Stimulated activated naive B cell treated with anti-CD40 and anti-IgM and Interleukin-4, amounts not matched to agents 10 μg/mL and 1 μg/mL and 100 μg/mL, for 72 hours (primary cell): ENCODE measurements at regions not wholly inside any gene's neighbourhood (a gene's known extent, or its start where the extent isn't known, plus 50 kb on each side); places are given as distances from the start of the nearest gene placed in this dataset.
"Not testable (repeated sequence)": the region's sequence is repeated elsewhere in the genome, so short reads cannot be mapped to it uniquely, and the experiment has no call there.

Experiments used
- ATAC-seq, 2 donors: fragments of 150-1000 bp; cut with Tn5 transposase; replicated peaks; 2 replicates each; pipeline ENCODE4 v1.10.0; 2021; ENCODE audit warnings: moderate library complexity in 1 of 2
- DNase-seq: peaks from one replicate; pipeline ENCODE4 v3.0.0; 2021
- H3K27ac Mint-ChIP-seq: one replicate; pipeline ENCODE4 v1.8.0; 2022; ENCODE audit warnings: mild to moderate bottlenecking, mixed read lengths
- H3K27me3 Mint-ChIP-seq, 2 donors: one replicate each; pipeline ENCODE4 v1.8.0; 2022; ENCODE audit warnings: mixed read lengths in 2 of 2
- H3K36me3 Mint-ChIP-seq, 2 donors: one replicate each; pipeline ENCODE4 v1.8.0; 2022; ENCODE audit warnings: mixed read lengths in 2 of 2, mild to moderate bottlenecking in 1 of 2
- H3K4me1 Mint-ChIP-seq, 2 donors: one replicate each; pipeline ENCODE4 v1.8.0; 2022; ENCODE audit warnings: mixed read lengths in 2 of 2, mild to moderate bottlenecking in 1 of 2
- H3K4me3 Mint-ChIP-seq, 2 donors: one replicate each; pipeline ENCODE4 v1.8.0; 2022; ENCODE audit warnings: mild to moderate bottlenecking in 2 of 2, mixed read lengths in 2 of 2, moderate library complexity in 1 of 2
- H3K9me3 Mint-ChIP-seq, 2 donors: one replicate each; pipeline ENCODE4 v1.8.0; 2022; ENCODE audit warnings: mixed read lengths in 2 of 2, mild to moderate bottlenecking in 1 of 2

DNA sequence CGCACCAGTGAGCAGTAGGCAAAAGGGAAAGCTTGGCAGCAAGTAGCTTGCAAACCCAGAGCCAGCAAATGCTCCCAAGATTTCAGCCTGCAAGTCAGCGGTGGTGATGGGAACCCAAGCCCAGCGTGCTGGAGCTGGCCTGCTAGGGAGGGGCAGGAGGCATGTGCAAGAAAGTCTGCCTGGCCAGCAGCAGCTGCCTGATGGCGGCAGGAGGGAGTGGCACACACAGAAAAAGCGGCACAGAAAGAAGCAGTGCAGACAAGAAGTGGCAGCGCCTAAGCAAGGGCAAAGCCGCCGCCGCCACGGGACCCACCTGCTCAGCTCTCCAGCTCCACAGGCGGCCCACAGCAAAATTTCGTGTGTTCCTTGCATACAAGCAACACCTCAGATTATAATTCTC, 1206.5 kb upstream of the PABPC4L start:
- Mint-ChIP-seq H3K4me3 (no peak overlapping the region), H3K36me3 (no peaks in the 10 kb centered on the region), H3K27me3 (no peaks in the 10 kb centered on the region), H3K27ac (no peak overlapping the region), H3K9me3 (peaks cover 4 to 12% of the 10 kb centered on the region in 2 donors), H3K4me1 (no peaks in the 10 kb centered on the region)
- ATAC-seq (no peak), DNase-seq (no peak)

DNA sequence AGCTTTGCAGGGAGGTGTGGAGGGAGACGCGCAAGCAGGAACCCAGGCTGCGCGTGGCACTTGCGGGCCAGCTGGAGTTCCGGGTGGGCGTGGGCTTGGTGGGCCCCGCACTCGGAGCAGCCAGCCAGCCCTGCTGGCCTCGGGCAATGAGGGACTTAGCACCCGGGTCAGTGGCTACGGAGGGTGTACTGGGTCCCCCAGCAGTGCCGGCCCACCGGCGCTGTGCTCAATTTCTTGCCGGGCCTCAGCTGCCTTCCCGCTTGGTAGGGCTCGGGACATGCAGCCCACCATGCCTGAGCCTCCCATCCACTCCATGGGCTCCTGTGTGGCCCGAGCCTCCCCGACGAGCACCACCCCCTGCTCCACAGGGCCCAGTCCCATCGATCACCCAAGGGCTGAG, 1205.0 kb upstream of the PABPC4L start:
- not testable (repeated sequence) for DNase-seq, H3K27ac Mint-ChIP-seq, H3K27me3 Mint-ChIP-seq, H3K4me1 Mint-ChIP-seq, H3K4me3 Mint-ChIP-seq, H3K36me3 Mint-ChIP-seq, ATAC-seq
- peaks cover 4 to 11% of the 10 kb centered on the region in 2 donors for H3K9me3 Mint-ChIP-seq

DNA sequence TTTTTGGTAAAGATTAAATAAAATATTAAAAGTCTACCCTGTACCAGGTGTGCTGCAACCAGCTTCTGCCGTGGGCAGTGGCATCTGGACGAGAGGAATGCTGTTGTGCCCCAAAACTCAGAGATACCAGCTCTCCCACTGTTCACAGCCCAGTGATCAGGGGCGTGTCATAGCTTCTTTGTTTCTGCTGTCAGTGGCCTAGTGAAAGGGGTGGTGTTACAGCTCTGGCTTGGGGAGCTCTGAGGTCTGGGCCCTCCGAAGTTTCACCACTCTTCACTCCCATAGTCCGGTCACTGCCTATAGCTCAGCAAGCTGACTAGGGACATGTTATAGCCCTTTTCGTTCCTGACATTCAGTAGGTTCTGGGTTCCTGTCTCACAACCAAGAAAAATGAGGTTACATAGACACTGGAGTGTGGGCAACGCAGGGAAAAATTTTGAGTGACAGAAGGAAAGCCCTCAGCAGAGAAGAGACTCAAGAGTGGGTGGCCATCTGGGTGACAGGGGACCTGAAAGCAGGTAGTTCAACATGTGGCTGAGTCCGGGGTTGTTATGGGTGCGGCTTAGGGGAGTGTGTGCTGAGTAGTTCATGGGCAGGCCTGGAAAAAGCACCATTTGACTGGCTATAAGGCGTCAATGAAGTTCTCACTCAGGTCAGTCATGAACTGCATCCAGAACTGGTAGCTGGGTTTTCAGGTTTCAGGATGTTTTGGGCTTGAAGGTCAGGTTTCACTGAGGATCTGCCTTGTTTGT, 1184.4 kb upstream of the PABPC4L start:
- Mint-ChIP-seq H3K36me3 (no peaks in the 10 kb centered on the region), H3K4me3 (no peak overlapping the region), H3K9me3 (peaks cover 0 to 6% of the 10 kb centered on the region in 2 donors), H3K27me3 (no peaks in the 10 kb centered on the region), H3K27ac (no peak overlapping the region), H3K4me1 (no peaks in the 10 kb centered on the region)
- ATAC-seq (no peak), DNase-seq (no peak)

DNA sequence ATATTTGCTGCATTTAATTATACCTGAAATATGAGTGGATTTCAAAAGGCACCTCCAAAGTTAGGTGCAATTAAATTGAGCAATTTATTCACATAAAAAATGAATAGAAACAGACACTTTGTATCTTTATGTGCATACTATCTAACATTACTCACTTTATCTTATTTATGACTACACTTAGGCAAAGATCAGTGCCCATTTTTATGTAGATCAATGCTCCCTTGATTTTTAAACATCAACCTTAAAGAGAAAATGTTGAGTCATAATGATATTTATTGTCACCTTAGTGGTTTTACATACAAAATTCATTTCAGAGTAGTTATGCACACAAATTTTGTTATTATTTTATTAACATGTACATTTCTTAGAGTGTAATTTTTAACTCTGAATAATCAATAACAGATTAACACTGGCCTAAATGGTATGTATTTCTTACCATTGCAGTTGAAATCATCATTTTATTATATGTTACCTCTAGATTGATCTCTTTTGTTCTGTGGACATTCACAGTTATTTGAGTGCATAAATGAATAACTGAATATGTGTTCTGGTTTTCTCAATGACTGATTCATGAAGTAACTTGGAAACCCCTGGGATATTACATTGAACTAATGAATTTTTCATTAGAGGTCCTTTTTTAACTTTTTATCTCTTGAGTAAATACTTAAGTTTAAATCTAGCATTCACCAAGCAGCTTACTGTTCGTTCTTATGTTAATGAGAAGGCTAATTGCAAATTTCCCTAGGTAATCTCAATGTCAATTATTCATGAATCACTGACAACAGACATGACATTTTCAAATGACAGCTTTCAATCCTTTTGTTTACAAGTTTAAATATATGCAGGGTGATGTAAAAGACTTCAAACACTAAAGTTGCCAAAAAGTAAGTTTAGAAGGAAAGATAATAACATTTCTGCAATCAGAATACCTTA, 1182.0 kb upstream of the PABPC4L start:
- ATAC-seq (no peak), DNase-seq (no peak)
- no peaks in the 10 kb centered on the region for H3K27me3 Mint-ChIP-seq
- no peaks in the 10 kb centered on the region for H3K4me1 Mint-ChIP-seq
- no peak overlapping the region for H3K27ac Mint-ChIP-seq
- no peaks in the 10 kb centered on the region for H3K36me3 Mint-ChIP-seq
- no peak overlapping the region for H3K4me3 Mint-ChIP-seq
- peaks cover 7 to 9% of the 10 kb centered on the region in 2 donors for H3K9me3 Mint-ChIP-seq

DNA sequence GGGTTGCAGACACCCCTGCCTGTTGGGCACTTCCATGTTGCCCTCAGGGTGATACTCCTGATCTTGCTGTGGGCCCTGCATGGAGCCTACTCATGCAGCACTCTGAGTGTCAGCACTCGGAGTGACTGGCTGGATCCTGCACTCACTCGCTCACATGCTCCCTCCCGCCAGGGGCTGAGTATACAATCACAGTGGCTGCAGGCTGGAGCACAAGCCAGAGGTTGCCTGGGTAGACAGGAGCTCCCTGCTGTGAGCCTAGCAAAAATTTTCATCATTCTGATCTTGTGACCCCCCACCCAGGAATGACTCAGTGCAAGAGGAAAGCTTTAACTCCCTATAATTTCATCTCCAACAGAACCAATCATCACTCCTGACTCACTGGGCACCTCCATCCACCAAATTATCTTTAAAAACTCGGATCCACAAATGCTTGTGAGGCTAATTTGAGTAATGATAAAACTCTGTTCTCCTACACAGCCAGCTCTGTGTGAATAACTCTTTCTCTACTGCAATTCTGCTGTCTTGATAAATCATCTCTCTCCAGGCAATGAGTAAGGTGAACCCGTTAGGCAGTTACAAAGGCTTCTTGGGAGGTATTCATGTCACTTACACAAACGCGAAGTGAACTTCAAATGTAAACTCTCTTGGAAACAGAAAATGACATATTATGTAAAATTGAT, 1180.8 kb upstream of the PABPC4L start:
- Mint-ChIP-seq H3K4me1 (no peaks in the 10 kb centered on the region), H3K36me3 (no peaks in the 10 kb centered on the region), H3K4me3 (no peak overlapping the region), H3K27ac (no peak overlapping the region), H3K27me3 (no peaks in the 10 kb centered on the region), H3K9me3 (peaks cover 10 to 14% of the 10 kb centered on the region in 2 donors)
- DNase-seq (no peak), ATAC-seq (no peak)

DNA sequence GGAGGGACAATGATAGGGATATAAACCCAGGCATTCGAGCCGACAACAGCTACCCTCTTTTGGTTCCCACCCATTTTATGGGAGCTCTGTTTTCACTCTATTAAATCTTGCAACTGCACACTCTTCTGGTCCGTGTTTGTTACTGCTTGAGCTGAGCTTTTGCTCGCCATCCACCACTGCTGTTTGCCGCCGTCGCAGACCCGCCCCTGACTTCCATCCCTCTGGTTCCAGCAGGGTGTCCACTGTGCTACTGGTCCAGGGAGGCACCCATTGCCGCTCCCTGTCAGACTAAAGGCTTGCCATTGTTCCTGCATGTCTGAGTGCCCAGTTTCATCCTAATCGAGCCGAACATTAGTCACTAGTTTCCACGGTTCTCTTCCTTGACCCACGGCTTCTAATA, 1170.5 kb upstream of the PABPC4L start:
- no peak for ATAC-seq
- Mint-ChIP-seq H3K4me3 (no peak overlapping the region), H3K27ac (no peak overlapping the region)

DNA sequence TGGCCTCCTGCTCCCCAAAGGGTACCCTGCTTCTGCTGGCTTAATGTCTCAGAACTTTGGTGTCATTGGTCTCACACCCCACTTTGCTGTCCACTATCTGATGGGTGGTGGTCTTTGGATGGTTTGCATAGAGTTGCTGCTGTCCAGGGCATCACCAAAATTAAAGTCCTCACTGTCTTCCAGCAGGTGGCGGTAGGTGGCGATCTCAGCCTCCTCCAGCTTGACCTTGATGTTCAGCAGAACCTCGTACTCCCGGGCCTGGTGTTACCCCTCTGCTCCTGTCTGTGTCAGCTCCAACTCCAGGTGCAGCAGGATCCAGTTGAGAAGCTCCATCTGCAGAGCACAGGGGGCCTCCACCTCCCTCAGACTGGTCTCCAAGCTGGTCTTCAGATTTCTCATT, 1169.5 kb upstream of the PABPC4L start:
- Mint-ChIP-seq H3K4me3 (no peak overlapping the region), H3K27ac (no peak overlapping the region), H3K9me3 (peaks cover 15% of the 10 kb centered on the region in 2 donors), H3K27me3 (no peaks in the 10 kb centered on the region), H3K4me1 (no peaks in the 10 kb centered on the region), H3K36me3 (no peaks in the 10 kb centered on the region)
- no peak for DNase-seq
- peak in 1 of 2 donors; percentile 21 for ATAC-seq

More for the DNA sequence above, 1170.5 kb upstream of the PABPC4L start:
- Mint-ChIP-seq H3K4me1 (no peaks in the 10 kb centered on the region), H3K36me3 (no peaks in the 10 kb centered on the region), H3K27me3 (no peaks in the 10 kb centered on the region), H3K9me3 (peaks cover 15 to 17% of the 10 kb centered on the region in 2 donors)
- no peak for DNase-seq

DNA sequence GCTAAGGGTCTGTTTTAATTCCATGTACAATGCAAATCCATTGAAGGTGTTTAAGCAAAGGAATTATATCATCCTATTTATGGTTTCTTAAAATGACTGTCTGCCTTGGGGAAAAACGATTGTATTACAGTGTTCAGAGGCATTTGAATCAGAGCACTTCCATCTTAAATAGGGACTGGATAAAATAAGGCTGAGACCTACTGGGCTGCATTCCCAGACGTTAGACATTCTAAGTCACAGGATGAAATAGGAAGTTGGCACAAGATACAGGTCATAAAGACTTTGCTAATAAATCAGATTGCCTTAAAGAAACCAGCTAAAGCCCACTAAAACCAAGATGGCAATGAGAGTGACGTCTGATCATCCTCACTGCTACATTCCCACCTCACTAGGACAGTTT, 1167.2 kb upstream of the PABPC4L start:
- H3K27me3 Mint-ChIP-seq, result no peaks in the 10 kb centered on the region
- H3K9me3 Mint-ChIP-seq, result peaks cover 9 to 12% of the 10 kb centered on the region in 2 donors
- ATAC-seq (no peak), DNase-seq (no peak)
- no peak overlapping the region for H3K27ac Mint-ChIP-seq
- H3K4me3 Mint-ChIP-seq, result no peak overlapping the region
- no peaks in the 10 kb centered on the region for H3K4me1 Mint-ChIP-seq
- H3K36me3 Mint-ChIP-seq, result no peaks in the 10 kb centered on the region

DNA sequence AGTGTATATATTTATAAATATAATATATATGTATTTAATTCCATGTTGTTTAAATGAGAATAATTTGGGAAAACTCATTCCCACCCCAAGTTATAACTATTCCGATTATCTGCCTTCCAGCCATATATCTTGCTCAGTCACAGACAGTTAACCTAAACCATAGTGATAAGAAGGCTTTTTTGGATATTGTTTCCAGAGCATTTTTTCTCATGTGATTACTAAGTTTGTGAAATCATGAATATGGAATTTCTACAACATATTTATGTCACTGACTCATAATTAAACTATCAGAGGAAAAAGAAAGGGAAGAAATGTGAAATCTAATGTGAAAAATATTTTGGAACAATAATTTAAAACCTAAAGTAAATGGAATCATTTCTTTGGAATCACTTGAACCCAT, 1163.5 kb upstream of the PABPC4L start:
- DNase-seq, result no peak
- Mint-ChIP-seq H3K36me3 (no peaks in the 10 kb centered on the region), H3K4me3 (no peak overlapping the region), H3K9me3 (no peaks in the 10 kb centered on the region), H3K4me1 (no peaks in the 10 kb centered on the region), H3K27me3 (no peaks in the 10 kb centered on the region), H3K27ac (no peak overlapping the region)
- no peak for ATAC-seq

DNA sequence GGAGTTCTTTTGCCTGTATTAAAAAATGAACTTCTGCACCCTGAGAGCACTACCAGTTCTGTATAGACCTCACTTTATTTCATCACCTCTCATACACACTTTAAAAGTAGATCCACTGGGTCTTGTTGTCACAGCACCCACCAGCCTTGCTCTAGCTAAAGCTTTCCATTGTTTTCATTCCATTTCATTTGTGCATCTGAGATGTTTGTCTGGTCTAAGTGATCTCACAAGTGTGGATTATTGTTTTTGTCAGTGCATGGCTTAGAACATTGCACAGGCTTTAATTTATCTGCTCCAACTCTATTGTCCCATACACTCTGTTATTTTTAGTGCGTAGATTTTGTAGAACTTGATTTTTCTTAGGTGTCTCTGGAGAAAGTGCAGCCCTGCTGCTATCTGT, 1157.5 kb upstream of the PABPC4L start:
- no peaks in the 10 kb centered on the region for H3K27me3 Mint-ChIP-seq
- H3K4me1 Mint-ChIP-seq, result no peaks in the 10 kb centered on the region
- no peak for DNase-seq
- no peaks in the 10 kb centered on the region for H3K9me3 Mint-ChIP-seq
- H3K36me3 Mint-ChIP-seq, result no peaks in the 10 kb centered on the region
- no peak overlapping the region for H3K4me3 Mint-ChIP-seq
- ATAC-seq, result no peak
- H3K27ac Mint-ChIP-seq, result no peak overlapping the region

DNA sequence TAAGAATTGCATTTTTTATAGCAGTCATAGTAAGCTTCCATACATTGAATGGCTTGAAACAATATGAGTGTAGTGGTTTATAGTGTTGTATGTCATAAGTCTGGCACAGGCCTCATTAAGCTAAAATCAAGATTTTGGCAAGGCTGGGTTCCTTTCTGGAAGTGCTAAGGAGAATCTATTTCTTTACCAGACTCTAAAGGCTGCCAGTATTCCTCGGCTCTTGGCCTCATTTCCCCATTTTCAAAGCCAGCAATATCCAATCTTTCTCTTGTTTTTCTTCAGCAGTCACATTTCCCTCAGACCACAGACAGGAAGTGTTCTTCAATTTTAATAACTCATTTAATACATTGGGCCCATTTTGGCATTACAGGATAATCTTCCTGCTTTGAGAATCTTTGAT, 1155.5 kb upstream of the PABPC4L start:
- H3K4me3 Mint-ChIP-seq, result no peak overlapping the region
- DNase-seq (no peak), ATAC-seq (no peak)
- no peak overlapping the region for H3K27ac Mint-ChIP-seq
- H3K27me3 Mint-ChIP-seq, result no peaks in the 10 kb centered on the region
- no peaks in the 10 kb centered on the region for H3K36me3 Mint-ChIP-seq
- no peaks in the 10 kb centered on the region for H3K9me3 Mint-ChIP-seq
- H3K4me1 Mint-ChIP-seq, result no peaks in the 10 kb centered on the region

DNA sequence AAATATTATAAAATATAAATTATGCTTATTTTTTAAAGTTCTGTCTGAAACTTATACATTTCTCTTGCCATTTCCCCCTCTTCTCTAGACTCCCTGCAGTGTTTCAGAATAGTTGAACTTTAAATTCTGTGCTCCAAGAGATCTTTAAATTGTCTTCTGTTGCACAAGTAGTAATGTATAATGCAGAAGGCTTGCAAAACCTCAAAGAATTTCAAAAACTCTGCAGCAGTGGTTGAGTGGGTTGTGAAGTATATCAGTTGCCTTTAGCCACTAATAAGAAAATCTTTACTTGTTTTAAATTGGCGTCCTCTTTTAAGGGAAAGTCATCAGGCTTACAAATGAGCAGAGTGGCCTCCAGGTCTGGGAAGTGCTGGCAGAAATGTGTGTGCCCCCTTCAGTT, 1153.3 kb upstream of the PABPC4L start:
- H3K27me3 Mint-ChIP-seq, result no peaks in the 10 kb centered on the region
- DNase-seq, result no peak
- H3K36me3 Mint-ChIP-seq, result no peaks in the 10 kb centered on the region
- no peak overlapping the region for H3K4me3 Mint-ChIP-seq
- H3K4me1 Mint-ChIP-seq, result no peaks in the 10 kb centered on the region
- no peak overlapping the region for H3K27ac Mint-ChIP-seq
- no peaks in the 10 kb centered on the region for H3K9me3 Mint-ChIP-seq
- no peak for ATAC-seq

DNA sequence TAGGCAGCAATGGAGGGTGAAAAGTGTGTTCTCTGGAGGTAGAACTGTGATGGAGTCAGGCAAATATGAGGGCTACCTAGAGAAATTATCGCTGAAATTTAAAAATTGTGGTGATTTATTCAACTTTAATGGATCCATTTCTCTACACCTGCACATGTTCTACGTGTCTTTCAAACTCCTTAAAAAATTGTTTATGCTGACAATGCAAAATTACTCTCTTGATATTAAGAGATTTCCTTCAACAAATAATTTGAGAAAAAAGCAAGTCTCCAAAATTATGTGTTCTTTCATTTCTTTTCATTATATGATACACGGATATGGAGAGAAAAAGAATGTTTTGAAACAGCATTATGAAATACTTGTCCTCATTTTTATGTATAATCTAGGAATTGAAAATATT, 1151.4 kb upstream of the PABPC4L start:
- H3K4me1 Mint-ChIP-seq, result no peaks in the 10 kb centered on the region
- peaks cover 0 to 4% of the 10 kb centered on the region in 2 donors for H3K9me3 Mint-ChIP-seq
- DNase-seq (no peak), ATAC-seq (no peak)
- H3K27me3 Mint-ChIP-seq, result no peaks in the 10 kb centered on the region
- no peak overlapping the region for H3K27ac Mint-ChIP-seq
- H3K36me3 Mint-ChIP-seq, result no peaks in the 10 kb centered on the region
- no peak overlapping the region for H3K4me3 Mint-ChIP-seq

DNA sequence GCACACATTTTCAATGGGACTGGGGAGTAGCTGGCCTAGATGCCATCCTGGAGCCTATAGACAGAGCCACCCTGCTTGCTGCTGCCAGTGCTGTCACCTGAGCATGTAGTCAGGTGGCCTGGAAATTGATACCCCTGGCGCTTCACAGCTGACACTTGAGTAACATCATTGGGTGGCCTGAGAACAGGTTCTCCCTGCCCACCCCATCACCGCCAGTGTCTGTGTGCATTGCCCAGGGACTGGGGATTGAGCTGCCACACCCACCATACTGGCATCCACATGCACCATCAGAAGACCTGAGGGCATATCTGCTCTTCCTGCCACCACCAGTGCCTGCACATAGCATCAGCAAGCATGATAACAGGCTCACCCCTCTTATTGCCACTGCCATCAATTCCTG, 1142.9 kb upstream of the PABPC4L start:
- no peak for ATAC-seq
- Mint-ChIP-seq H3K4me1 (no peaks in the 10 kb centered on the region), H3K4me3 (no peak overlapping the region), H3K9me3 (peaks cover 3 to 4% of the 10 kb centered on the region in 2 donors), H3K36me3 (no peaks in the 10 kb centered on the region), H3K27me3 (no peaks in the 10 kb centered on the region), H3K27ac (no peak overlapping the region)
- DNase-seq, result no peak
